Adrenal gland (tissue), 9 donors: ENCODE measurements at regions not wholly inside any gene's neighbourhood (a gene's known extent, or its start where the extent isn't known, plus 50 kb on each side); places are given as distances from the start of the nearest gene placed in this dataset.

ENCODE experiments used
- DNase-seq, 7 donors: peaks; one replicate each; pipeline ENCODE4 v3.0.0-alpha.2; 2019 to 2020
- H3K27ac ChIP-seq, 5 donors: fragments of 200-600 bp; sonication (generic) in 4 of 5; 1 replicate in 3 of 5; 2 replicates in 2 of 5; pipeline versions ENCODE4 v1.5.1 to v1.8.0; 2016 to 2020; ENCODE audit warnings: mild to moderate bottlenecking in 1 of 5
- H3K27me3 ChIP-seq: fragments of 200-600 bp; 2 replicates; pipeline ENCODE4 v1.8.0; 2021
- H3K36me3 ChIP-seq, 2 donors: fragments of 200-600 bp; replicated peaks in 1 of 2; 1 replicate in 1 of 2; 2 replicates in 1 of 2; pipeline versions ENCODE4 v1.5.1 to v1.8.0; 2018 to 2022
- H3K4me1 ChIP-seq, 2 donors: fragments of 200-600 bp; replicated peaks in 1 of 2; 1 replicate in 1 of 2; 2 replicates in 1 of 2; pipeline versions ENCODE4 v1.5.1 to v1.8.0; 2018 to 2021
- H3K4me3 ChIP-seq, 4 donors: fragments of 200-600 bp; sonication (generic) in 3 of 4; one replicate each; pipeline ENCODE4 v1.5.1; 2016 to 2018
- H3K9me3 ChIP-seq, 3 donors: fragments of 200-600 bp; sonication (generic) in 1 of 3; replicated peaks in 1 of 3; 1 replicate in 2 of 3; 2 replicates in 1 of 3; pipeline versions ENCODE4 v1.5.1 to v1.8.0; 2016 to 2021
- POLR2A ChIP-seq, 2 donors: fragments of 450-650 bp; IDR thresholded peaks; one replicate each; pipeline ENCODE4 v1.6.1; 2017; ENCODE audit warnings: antibody characterized with exemption in 2 of 2, mild to moderate bottlenecking in 2 of 2, moderate library complexity in 1 of 2
- WGBS, 4 donors: extraction: QIAGEN DNeasy Blood & Tissue Kit in 2 of 4; methylation state at CpG; one replicate each; pipeline versions ENCODE4 v1.1.5 to v1.1.7; 2013 to 2017; 5-methylcytosine and 5-hydroxymethylcytosine counted together
- intact Hi-C, 2 donors: fragments of 100-400 bp; cut with DNase I; formaldehyde crosslinking; loops; one replicate each; pipeline versions ENCODE4 v1.14.1 to v1.15.0; 2022 to 2023
- TF ChIP-seq, protein P1 (sequence below), 6 experiments: fragments of 450-650 bp in 4 of 6; fragments of 200-600 bp in 2 of 6; sonication (generic) in 1 of 6; IDR thresholded peaks; 1 replicate in 5 of 6; 2 replicates in 1 of 6; pipeline versions ENCODE4 v1.5.1 to v1.8.0; 2016 to 2021; ENCODE audit warnings: antibody characterized with exemption in 6 of 6, mild to moderate bottlenecking in 2 of 6, moderate library complexity in 1 of 6
- donor health status: healthy with polysubstance abuse.
- donor health status: Bipolar disorder and iron deficiency.
- donor health status: DM: yes; HTN: yes; CAD: no.
- donor health status: DM: no; HTN: no; CAD: no.
- donor health status: DM: no; HTN: no; CAD: no.

DNA sequence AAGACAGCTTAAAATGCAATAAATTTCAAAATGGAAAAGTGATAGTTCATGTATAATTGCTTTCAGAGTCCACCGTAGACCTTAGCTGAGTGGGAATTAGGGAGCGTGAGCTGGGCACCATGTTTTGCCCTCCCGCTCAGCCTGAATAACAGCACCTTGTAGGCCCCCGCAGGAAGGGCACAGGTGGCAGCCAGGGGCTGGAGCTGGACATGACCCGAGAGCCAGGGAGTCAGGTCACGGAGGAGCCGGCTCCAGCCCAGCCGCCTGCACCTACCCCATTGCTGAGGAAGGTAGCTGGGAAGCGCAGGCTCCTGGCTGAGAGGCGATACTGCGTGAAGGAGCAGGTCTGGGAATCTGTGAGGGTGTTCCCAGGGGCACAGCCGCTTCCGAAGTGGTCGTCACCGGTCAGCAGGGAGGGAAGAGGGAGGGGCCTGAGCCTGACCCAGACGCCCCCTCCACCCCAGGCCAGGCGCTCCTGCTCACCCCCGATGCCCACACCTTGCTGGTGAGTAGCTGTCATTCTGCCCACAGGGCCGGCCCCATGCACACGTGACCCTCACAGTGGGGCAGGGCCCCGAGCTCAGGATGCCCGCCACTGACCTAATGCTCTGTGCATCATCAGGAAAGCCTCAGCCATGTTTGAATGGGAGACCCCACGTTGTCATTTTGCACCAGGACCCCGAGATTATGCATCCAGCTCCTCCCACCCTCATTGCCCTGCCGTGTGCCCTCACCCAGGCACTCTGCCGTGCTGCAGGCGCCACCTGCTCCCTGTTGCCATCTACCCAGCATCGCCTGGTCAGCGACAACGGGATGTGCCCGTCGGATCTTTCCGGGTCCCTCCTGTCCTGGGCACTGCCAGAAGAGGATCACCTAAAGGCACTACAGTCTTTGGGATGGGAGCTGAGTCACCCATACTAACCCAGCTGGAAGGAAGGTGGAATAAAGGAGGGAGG lies 129.2 kb upstream of the TCERG1L start:
- peaks cover 10 to 13% of the 10 kb centered on the region in 2 donors for H3K4me1 ChIP-seq
- no peak overlapping the region for H3K4me3 ChIP-seq
- no peaks in the 10 kb centered on the region for H3K9me3 ChIP-seq
- DNase-seq = no peak
- TF ChIP-seq, protein P1, sequence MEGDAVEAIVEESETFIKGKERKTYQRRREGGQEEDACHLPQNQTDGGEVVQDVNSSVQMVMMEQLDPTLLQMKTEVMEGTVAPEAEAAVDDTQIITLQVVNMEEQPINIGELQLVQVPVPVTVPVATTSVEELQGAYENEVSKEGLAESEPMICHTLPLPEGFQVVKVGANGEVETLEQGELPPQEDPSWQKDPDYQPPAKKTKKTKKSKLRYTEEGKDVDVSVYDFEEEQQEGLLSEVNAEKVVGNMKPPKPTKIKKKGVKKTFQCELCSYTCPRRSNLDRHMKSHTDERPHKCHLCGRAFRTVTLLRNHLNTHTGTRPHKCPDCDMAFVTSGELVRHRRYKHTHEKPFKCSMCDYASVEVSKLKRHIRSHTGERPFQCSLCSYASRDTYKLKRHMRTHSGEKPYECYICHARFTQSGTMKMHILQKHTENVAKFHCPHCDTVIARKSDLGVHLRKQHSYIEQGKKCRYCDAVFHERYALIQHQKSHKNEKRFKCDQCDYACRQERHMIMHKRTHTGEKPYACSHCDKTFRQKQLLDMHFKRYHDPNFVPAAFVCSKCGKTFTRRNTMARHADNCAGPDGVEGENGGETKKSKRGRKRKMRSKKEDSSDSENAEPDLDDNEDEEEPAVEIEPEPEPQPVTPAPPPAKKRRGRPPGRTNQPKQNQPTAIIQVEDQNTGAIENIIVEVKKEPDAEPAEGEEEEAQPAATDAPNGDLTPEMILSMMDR (IDR thresholded peaks at IDR 0.05) = no peak
- TF ChIP-seq POLR2A (IDR thresholded peaks at IDR 0.05) = no peak
- no peaks in the 10 kb centered on the region for H3K36me3 ChIP-seq
- WGBS, 4 donors = 77 to 84% (median 81%) methylated on average over 22 to 33 of the region's 33 CpGs
- H3K27ac ChIP-seq = no peak overlapping the region
- no peaks in the 10 kb centered on the region for H3K27me3 ChIP-seq
- intact Hi-C loops = no loop called here

DNA sequence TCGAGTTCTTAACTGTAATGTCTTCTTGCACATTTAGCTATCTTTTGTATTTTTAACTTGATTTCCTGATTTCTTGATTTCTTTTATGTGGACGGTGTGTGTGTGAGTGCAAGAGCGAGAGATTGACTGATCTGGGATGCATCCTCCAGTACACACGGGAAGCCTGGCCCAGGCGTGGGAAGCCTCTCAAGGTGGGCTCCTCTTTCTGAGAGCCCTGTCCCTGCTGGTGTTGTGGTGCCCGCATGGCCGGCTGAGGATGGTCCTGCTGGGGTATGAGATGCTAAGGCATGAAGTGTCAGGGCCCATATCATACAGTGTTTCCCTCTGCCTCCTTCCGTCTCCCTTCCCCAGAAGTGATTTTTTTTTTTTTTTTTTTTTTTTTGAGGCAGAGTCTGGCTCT lies 130.8 kb upstream of the TCERG1L start:
- H3K27ac ChIP-seq = no peak overlapping the region
- H3K9me3 ChIP-seq = no peaks in the 10 kb centered on the region
- TF ChIP-seq, protein P1 (IDR thresholded peaks at IDR 0.05) = no peak
- TF ChIP-seq POLR2A (IDR thresholded peaks at IDR 0.05) = no peak
- H3K27me3 ChIP-seq = no peaks in the 10 kb centered on the region
- no peak for DNase-seq
- no peaks in the 10 kb centered on the region for H3K36me3 ChIP-seq
- no peaks in the 10 kb centered on the region for H3K4me1 ChIP-seq
- intact Hi-C loops = no loop called here
- WGBS, 4 donors = 76 to 84% (median 80%) methylated on average over 8 of the region's 8 CpGs
- no peak overlapping the region for H3K4me3 ChIP-seq

DNA sequence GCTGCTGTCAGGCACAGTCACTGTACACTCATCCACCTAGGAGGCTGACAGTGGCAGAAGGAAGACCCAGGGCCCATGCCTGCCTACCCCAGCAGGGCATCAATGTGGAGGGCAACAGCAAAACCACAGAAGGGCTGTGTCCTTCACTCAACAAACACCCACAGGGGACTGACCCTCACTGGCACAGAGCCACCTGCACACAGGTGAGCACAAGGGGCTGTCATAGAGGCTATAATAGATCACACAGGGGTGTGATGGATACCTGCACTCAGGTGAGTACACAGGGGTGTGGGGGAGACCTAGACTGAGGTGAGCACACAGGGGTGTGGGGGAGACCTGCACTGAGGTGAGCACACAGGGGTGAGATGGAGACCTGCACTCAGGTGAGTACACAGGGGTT lies 132.8 kb upstream of the TCERG1L start:
- H3K9me3 ChIP-seq = no peaks in the 10 kb centered on the region
- no peaks in the 10 kb centered on the region for H3K36me3 ChIP-seq
- H3K4me3 ChIP-seq = no peak overlapping the region
- H3K27ac ChIP-seq = no peak overlapping the region
- intact Hi-C loops = no loop called here
- TF ChIP-seq POLR2A (IDR thresholded peaks at IDR 0.05) = no peak
- TF ChIP-seq, protein P1 (IDR thresholded peaks at IDR 0.05) = no peak
- H3K4me1 ChIP-seq = no peaks in the 10 kb centered on the region
- no peaks in the 10 kb centered on the region for H3K27me3 ChIP-seq
- no peak for DNase-seq

DNA sequence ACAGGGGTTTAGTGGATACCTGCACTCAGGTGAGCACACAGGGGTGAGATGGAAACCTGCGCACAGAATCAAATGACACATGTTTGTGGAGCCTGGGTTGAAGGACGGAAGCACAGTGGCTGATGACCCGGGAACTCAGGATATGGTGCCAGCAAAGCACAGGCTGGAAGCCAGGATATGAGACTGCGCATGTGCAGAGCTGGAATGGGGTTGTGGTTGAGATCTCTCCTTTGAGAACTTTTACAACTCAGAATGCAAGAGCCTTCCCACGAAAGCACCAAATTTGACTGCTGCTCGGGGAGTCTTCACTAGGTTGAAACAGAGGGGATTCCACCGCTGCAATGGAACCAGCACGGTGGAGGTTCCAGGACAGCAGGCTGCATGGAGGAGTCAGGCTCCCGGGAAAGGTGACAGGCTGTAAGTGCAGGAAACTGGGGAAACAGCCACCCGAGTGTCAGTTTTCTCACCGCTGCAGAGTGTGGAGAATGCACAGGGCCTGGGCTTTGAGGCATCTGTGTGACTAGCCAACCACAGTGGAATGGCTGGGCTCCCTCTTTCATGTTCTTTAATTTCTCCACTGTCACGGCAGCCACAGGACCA lies 133.4 kb upstream of the TCERG1L start:
- DNase-seq = peak in 6 of 7 donors; percentile 39 to 69 (median 54)
- Histone ChIP-seq H3K27ac (no peak overlapping the region), H3K36me3 (no peaks in the 10 kb centered on the region), H3K27me3 (no peaks in the 10 kb centered on the region), H3K4me3 (no peak overlapping the region), H3K9me3 (no peaks in the 10 kb centered on the region), H3K4me1 (no peaks in the 10 kb centered on the region)
- intact Hi-C loops = no loop called here
- 48 to 60% (median 55%) methylated on average over 11 to 12 of the region's 12 CpGs for WGBS, 4 donors
- TF ChIP-seq, protein P1 (IDR thresholded peaks at IDR 0.05) = no peak
- TF ChIP-seq POLR2A (IDR thresholded peaks at IDR 0.05) = no peak
